NB4 (cell line): ENCODE measurements at regions not wholly inside any gene's neighbourhood (a gene's known extent, or its start where the extent isn't known, plus 50 kb on each side); places are given as distances from the start of the nearest gene placed in this dataset.

ENCODE experiments used
- CTCF ChIP-seq: IDR thresholded peaks from one replicate; pipeline ENCODE4 v1.5.1; 2012; ENCODE audit warnings: low read depth, low read length
- POLR2A ChIP-seq: IDR thresholded peaks from 2 replicates; pipeline ENCODE4 v1.6.1; 2011; ENCODE audit warnings: mild to moderate bottlenecking; ENCODE audit not compliant: insufficient read length; ENCODE audit errors: extremely low read depth

- no peak for TF ChIP-seq CTCF
- TF ChIP-seq POLR2A = no peak
Observed at GRCh38 chr11:112418438-112418837, 157.8 kb upstream of the PLET1 start.
